B cell (primary cell): ENCODE measurements at regions not wholly inside any gene's neighbourhood (a gene's known extent, or its start where the extent isn't known, plus 50 kb on each side); places are given as distances from the start of the nearest gene placed in this dataset.

Experiments
- ATAC-seq: fragments of 200-7000 bp; cut with Tn5 transposase; one replicate; pipeline ENCODE4 v1.10.0; 2021; ENCODE audit warnings: low read depth, mild to moderate bottlenecking, moderate number of reproducible peaks, moderate library complexity
- CTCF ChIA-PET: fragments of 350-600 bp; sonication (Branson Sonifier 250); formaldehyde crosslinking; loops from one replicate; lab custom pipeline; 2021; ENCODE audit warnings: antibody characterized with exemption, inconsistent platforms; lab: Charles Lee
- POLR2A ChIA-PET: fragments of 350-600 bp; sonication (Branson Sonifier 250); formaldehyde crosslinking; loops from one replicate; lab custom pipeline; 2021; ENCODE audit warnings: antibody characterized with exemption; lab: Charles Lee
- DNase-seq: peaks from one replicate; pipeline ENCODE4 v3.0.0; 2013
- H2AFZ ChIP-seq: 2 replicates; pipeline ENCODE4 v1.6.1; 2012; ENCODE audit warnings: mild to moderate bottlenecking, low read depth, low read length; ENCODE audit not compliant: insufficient read depth, poor library complexity, severe bottlenecking
- H3K27ac ChIP-seq, 2 donors: 1 replicate in 1 of 2; 2 replicates in 1 of 2; pipeline ENCODE4 v1.5.1; 2012 to 2013; ENCODE audit warnings: low read length in 2 of 2, mild to moderate bottlenecking in 2 of 2, moderate library complexity in 1 of 2
- H3K27me3 ChIP-seq, 4 experiments: fragments of 200-600 bp in 1 of 4; sonication (generic) in 1 of 4; replicated peaks in 1 of 4; 1 replicate in 2 of 4; 2 replicates in 2 of 4; pipeline versions ENCODE4 v1.6.1 to v1.7.0; 2013 to 2016; ENCODE audit warnings: low read length in 3 of 4, mild to moderate bottlenecking in 2 of 4, mixed read lengths in 1 of 4, moderate library complexity in 1 of 4; ENCODE audit not compliant: insufficient read depth in 4 of 4, control insufficient read depth in 3 of 4; ENCODE audit errors: control extremely low read depth in 1 of 4
- H3K36me3 ChIP-seq, 2 experiments: replicated peaks in 1 of 2; 1 replicate in 1 of 2; 2 replicates in 1 of 2; pipeline versions ENCODE4 v1.6.1 to v1.7.1; 2013; ENCODE audit warnings: low read length in 1 of 2; ENCODE audit not compliant: insufficient read depth in 2 of 2, control insufficient read depth in 1 of 2; ENCODE audit errors: control extremely low read depth in 1 of 2, extremely low read depth in 1 of 2
- H3K4me1 ChIP-seq, 2 donors: fragments of 200-600 bp in 1 of 2; sonication (generic) in 1 of 2; 1 replicate in 1 of 2; 2 replicates in 1 of 2; pipeline versions ENCODE4 v1.5.1 to v1.6.1; 2013 to 2017; ENCODE audit warnings: low read length in 2 of 2; ENCODE audit not compliant: control insufficient read depth in 2 of 2, insufficient read depth in 2 of 2
- H3K4me2 ChIP-seq: replicated peaks from 2 replicates; pipeline ENCODE3; 2012; ENCODE audit warnings: mild to moderate bottlenecking, low read depth, low read length; ENCODE audit not compliant: poor library complexity, severe bottlenecking
- H3K4me3 ChIP-seq, 5 experiments: fragments of 200-600 bp in 1 of 5; sonication (generic) in 1 of 5; 1 replicate in 3 of 5; 2 replicates in 2 of 5; pipeline versions ENCODE4 v1.5.1 to v1.7.0; 2011 to 2016; ENCODE audit warnings: low read length in 4 of 5, mild to moderate bottlenecking in 4 of 5, low read depth in 2 of 5, control low read depth in 1 of 5, moderate library complexity in 1 of 5; ENCODE audit not compliant: insufficient read depth in 1 of 5; ENCODE audit errors: control extremely low read depth in 1 of 5, extremely low read depth in 1 of 5
- H3K79me2 ChIP-seq: fragments of 200-600 bp; sonication (generic); one replicate; pipeline ENCODE4 v1.6.0; 2016; ENCODE audit warnings: low read length; ENCODE audit not compliant: control insufficient read depth, insufficient read depth
- H3K9ac ChIP-seq: fragments of 200-600 bp; sonication (generic); 2 replicates; pipeline ENCODE4 v1.6.1; 2017; ENCODE audit warnings: mild to moderate bottlenecking, low read length, moderate library complexity
- H3K9me3 ChIP-seq, 3 donors: one replicate each; pipeline versions ENCODE4 v1.6.1 to v1.7.1; 2013; ENCODE audit warnings: low read length in 2 of 3; ENCODE audit not compliant: control insufficient read depth in 2 of 3, insufficient read depth in 1 of 3; ENCODE audit errors: control extremely low read depth in 1 of 3
- H4K20me1 ChIP-seq: 2 replicates; pipeline ENCODE4 v1.6.0; 2012; ENCODE audit warnings: mild to moderate bottlenecking, low read length; ENCODE audit not compliant: insufficient read depth, control insufficient read depth, poor library complexity, severe bottlenecking
- H3K27ac Mint-ChIP-seq: one replicate; pipeline ENCODE4 v1.8.0; 2021; ENCODE audit warnings: mixed read lengths
- H3K27me3 Mint-ChIP-seq: one replicate; pipeline ENCODE4 v1.8.0; 2021; ENCODE audit warnings: mixed read lengths
- H3K4me1 Mint-ChIP-seq: one replicate; pipeline ENCODE4 v1.8.0; 2021; ENCODE audit warnings: mixed read lengths
- H3K4me3 Mint-ChIP-seq: one replicate; pipeline ENCODE4 v1.8.0; 2021; ENCODE audit warnings: mixed read lengths
- H3K9me3 Mint-ChIP-seq: one replicate; pipeline ENCODE4 v1.8.0; 2022; ENCODE audit warnings: mixed read lengths; ENCODE audit not compliant: insufficient read depth
- CTCF ChIP-seq: fragments of 200-600 bp; IDR thresholded peaks from one replicate; pipeline ENCODE4 v1.8.0; 2022; ENCODE audit warnings: antibody characterized with exemption, mild to moderate bottlenecking
- EZH2 ChIP-seq: IDR thresholded peaks from 2 replicates; pipeline ENCODE4 v1.6.1; 2012; ENCODE audit warnings: borderline replicate concordance, low read depth, mild to moderate bottlenecking, moderate library complexity, low read length; ENCODE audit not compliant: insufficient read depth, poor library complexity, severe bottlenecking
- WGBS: methylation state at CpG from one replicate; pipeline ENCODE4 v1.1.5; 2013; ENCODE audit warnings: missing lambda C conversion rate; ENCODE audit not compliant: insufficient coverage; 5-methylcytosine and 5-hydroxymethylcytosine counted together
- intact Hi-C: fragments of 100-400 bp; cut with micrococcal nuclease; formaldehyde crosslinking; loops from one replicate; pipeline ENCODE4 v1.10.0; 2022

- H4K20me1 ChIP-seq, result no peaks in the 10 kb centered on the region
- ATAC-seq (no peak), DNase-seq (no peak)
- Mint-ChIP-seq H3K4me1 (peaks cover under 1% of the 10 kb centered on the region), H3K27ac (no peak overlapping the region), H3K27me3 (no peaks in the 10 kb centered on the region), H3K9me3 (no peaks in the 10 kb centered on the region), H3K4me3 (no peak overlapping the region)
- ChIA-PET POLR2A (no interaction called here), CTCF (no interaction called here)
- no peak overlapping the region for H3K9ac ChIP-seq
- H3K79me2 ChIP-seq, result no peaks in the 10 kb centered on the region
- no peak overlapping the region for H2AFZ ChIP-seq
- no peak overlapping the region for H3K4me3 ChIP-seq
- H3K4me2 ChIP-seq, result no peak overlapping the region
- WGBS, result 98% methylated on average over 15 of the region's 17 CpGs
- H3K27me3 ChIP-seq, result no peaks in the 10 kb centered on the region
- no peaks in the 10 kb centered on the region for H3K9me3 ChIP-seq
- no peak for TF ChIP-seq EZH2
- H3K4me1 ChIP-seq, result no peaks in the 10 kb centered on the region
- no peak overlapping the region for H3K27ac ChIP-seq
- H3K36me3 ChIP-seq, result no peaks in the 10 kb centered on the region
- intact Hi-C loops, result no loop called here
Measured at GRCh38 chr3:110644203-110644602, 427.4 kb upstream of the NECTIN3 start.

GRCh38 chr3:110646055-110646454 is 425.6 kb upstream of the NECTIN3 start:
- Histone ChIP-seq H3K79me2 (no peaks in the 10 kb centered on the region), H3K27me3 (no peaks in the 10 kb centered on the region), H4K20me1 (no peaks in the 10 kb centered on the region), H3K27ac (no peak overlapping the region), H3K4me1 (no peaks in the 10 kb centered on the region), H2AFZ (no peak overlapping the region), H3K9me3 (no peaks in the 10 kb centered on the region), H3K9ac (no peak overlapping the region), H3K4me3 (no peak overlapping the region), H3K36me3 (no peaks in the 10 kb centered on the region), H3K4me2 (no peak overlapping the region)
- no peak for ATAC-seq
- no CpG with 5 or more reads among the region's 1 CpG for WGBS
- TF ChIP-seq CTCF (no peak), EZH2 (no peak)
- Mint-ChIP-seq H3K4me1 (peaks cover 2% of the 10 kb centered on the region), H3K9me3 (no peaks in the 10 kb centered on the region), H3K4me3 (no peak overlapping the region), H3K27ac (no peak overlapping the region), H3K27me3 (no peaks in the 10 kb centered on the region)
- CTCF ChIA-PET, result no interaction called here
- no peak for DNase-seq
- POLR2A ChIA-PET, result no interaction called here
- intact Hi-C loops, result no loop called here
